ENCODE measurements at regions not wholly inside any gene's neighbourhood (a gene's known extent, or its start where the extent isn't known, plus 50 kb on each side); places are given as distances from the start of the nearest gene placed in this dataset.
A peak's percentile ranks its signal among the peaks of the same experiment; 100 is the strongest.

DNA sequence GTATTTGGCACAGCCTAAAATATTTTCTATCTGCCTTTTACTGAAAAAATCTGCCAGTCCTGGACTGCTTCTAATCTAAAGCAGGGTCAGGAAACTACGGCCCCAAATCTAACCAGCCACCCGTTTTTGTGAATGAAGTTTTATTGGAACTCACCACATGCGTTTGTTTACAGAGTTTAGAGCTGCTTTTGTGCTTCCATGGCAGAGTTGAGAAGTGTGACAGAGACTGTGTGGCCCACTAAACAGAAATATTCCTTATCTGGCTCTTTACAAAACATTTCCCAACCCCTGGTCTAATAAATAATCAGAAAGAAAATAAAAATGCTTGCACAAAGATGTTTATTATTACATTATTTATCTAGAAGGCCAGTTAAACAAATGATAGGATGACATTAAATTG is 110.2 kb downstream of the COPRS start:
- Histone ChIP-seq H3K9me3 (ENCODE audit: control insufficient read depth, low read length) (no peaks in the 10 kb centered on the region), H3K4me3 (ENCODE audit: extremely low read depth, insufficient read depth, low read length, poor library complexity, severe bottlenecking) (no peak overlapping the region), H3K4me1 (ENCODE audit: control insufficient read depth, insufficient read depth, low read length, poor library complexity, severe bottlenecking) (peaks cover 4% of the 10 kb centered on the region), H3K36me3 (ENCODE audit: control insufficient read depth, insufficient read depth, low read length) (no peaks in the 10 kb centered on the region), H3K27ac (ENCODE audit: low read depth, low read length, severe bottlenecking) (no peak overlapping the region)
- WGBS, 2 experiments (ENCODE audit: insufficient coverage in 2 of 2), result 87% methylated on average over 3 of the region's 3 CpGs; no CpG with 5 or more reads in 1 of the 2 experiments

DNA sequence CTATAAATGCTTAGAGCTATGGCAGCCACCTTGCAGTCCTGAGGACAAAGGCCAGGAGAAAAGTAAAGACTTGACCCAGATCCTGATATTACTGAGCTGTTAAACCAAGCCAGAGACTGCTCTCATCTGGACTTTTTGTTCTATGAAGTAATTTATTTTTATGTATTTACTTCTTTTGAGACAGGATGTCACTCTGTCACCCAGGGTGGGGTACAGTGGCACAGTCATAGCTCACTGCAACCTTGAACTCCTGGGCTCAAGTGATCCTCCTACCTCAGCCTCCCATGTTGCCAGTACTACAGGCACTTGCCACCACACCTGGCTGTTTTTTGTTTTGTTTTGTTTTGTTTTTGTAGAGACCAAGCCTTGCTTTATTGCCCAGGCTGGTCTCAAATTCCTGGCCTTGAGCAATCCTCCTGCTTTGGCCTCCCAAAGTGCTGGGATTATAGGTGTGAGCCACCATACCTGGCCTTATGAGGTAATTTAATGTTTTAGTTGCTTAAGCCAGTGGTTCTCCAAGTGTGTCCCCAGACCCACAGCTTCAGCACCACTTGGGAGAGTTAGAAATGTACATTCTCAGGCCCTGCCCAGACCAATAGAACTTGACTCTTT is 112.1 kb downstream of the COPRS start:
- no peak overlapping the region for H3K4me3 ChIP-seq (ENCODE audit: extremely low read depth, insufficient read depth, low read length, poor library complexity, severe bottlenecking)
- H3K9me3 ChIP-seq (ENCODE audit: control insufficient read depth, low read length), result no peaks in the 10 kb centered on the region
- H3K36me3 ChIP-seq (ENCODE audit: control insufficient read depth, insufficient read depth, low read length), result no peaks in the 10 kb centered on the region
- H3K4me1 ChIP-seq (ENCODE audit: control insufficient read depth, insufficient read depth, low read length, poor library complexity, severe bottlenecking), result peaks cover 6% of the 10 kb centered on the region
- H3K27ac ChIP-seq (ENCODE audit: low read depth, low read length, severe bottlenecking), result no peak overlapping the region

DNA sequence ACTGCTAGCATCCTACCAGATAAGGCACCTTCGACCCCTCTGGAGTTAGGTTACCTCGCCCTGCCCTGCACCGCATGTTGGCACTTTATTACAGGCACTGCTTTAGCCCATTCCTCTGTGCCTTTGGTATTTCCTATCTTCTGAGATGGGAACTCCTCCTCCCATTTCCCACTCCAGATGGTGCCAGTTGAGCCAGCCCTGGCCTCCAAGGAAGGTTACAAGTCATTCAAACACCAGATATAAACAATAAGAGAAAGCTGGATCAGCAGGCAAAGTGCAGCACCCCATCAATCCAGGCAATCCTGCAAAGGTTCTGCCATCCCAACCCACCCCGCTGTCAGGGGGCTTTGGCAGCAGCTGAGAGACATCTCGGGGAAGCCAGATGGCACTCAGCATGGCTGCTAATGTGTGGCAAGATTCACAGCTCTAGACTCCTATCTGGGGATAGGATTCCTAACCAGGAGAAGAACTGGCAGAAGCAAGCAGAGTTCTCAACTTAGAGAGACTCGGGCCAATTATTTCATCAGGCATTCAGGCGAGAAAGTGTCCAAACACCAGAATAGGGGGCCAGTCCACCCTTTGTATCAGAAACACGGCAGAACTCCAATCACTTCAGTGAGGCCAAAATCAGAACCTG is 113.0 kb downstream of the COPRS start:
- Histone ChIP-seq H3K9me3 (ENCODE audit: control insufficient read depth, low read length) (no peaks in the 10 kb centered on the region), H3K4me1 (ENCODE audit: control insufficient read depth, insufficient read depth, low read length, poor library complexity, severe bottlenecking) (peaks cover 15% of the 10 kb centered on the region), H3K4me3 (ENCODE audit: extremely low read depth, insufficient read depth, low read length, poor library complexity, severe bottlenecking) (no peak overlapping the region), H3K36me3 (ENCODE audit: control insufficient read depth, insufficient read depth, low read length) (no peaks in the 10 kb centered on the region), H3K27ac (ENCODE audit: low read depth, low read length, severe bottlenecking) (no peak overlapping the region)
- WGBS, 2 experiments (ENCODE audit: insufficient coverage in 2 of 2), result 93% methylated on average over 8 of the region's 8 CpGs

DNA sequence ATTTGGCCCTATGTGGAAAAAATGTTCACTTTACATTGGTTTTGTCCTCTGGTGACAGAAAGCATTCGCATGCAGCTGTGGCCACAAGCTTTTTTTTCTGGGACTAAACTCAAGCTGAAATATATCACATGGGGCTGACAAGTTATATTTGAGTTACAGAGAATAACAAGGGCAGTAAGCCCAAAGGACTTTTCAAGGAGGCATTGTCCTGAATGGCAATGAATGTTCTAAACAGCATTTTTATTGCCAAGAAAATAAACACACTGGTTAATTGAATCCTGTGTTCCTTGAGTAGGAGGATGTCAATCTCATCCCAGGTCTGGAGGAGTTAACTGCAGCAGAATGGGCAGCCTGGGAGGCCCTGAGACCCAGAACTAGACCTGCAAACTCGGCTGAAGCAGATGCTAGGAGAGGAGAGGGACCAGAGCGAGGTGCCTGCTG is 114.5 kb downstream of the COPRS start:
- WGBS, 2 experiments (ENCODE audit: insufficient coverage in 2 of 2), result 73 to 74% methylated on average over 1 to 3 of the region's 3 CpGs
- Histone ChIP-seq H3K27ac (ENCODE audit: low read depth, low read length, severe bottlenecking) (peak overlapping the region; percentile 3), H3K36me3 (ENCODE audit: control insufficient read depth, insufficient read depth, low read length) (no peaks in the 10 kb centered on the region), H3K9me3 (ENCODE audit: control insufficient read depth, low read length) (no peaks in the 10 kb centered on the region), H3K4me1 (ENCODE audit: control insufficient read depth, insufficient read depth, low read length, poor library complexity, severe bottlenecking) (peaks cover 26% of the 10 kb centered on the region), H3K4me3 (ENCODE audit: extremely low read depth, insufficient read depth, low read length, poor library complexity, severe bottlenecking) (no peak overlapping the region)

DNA sequence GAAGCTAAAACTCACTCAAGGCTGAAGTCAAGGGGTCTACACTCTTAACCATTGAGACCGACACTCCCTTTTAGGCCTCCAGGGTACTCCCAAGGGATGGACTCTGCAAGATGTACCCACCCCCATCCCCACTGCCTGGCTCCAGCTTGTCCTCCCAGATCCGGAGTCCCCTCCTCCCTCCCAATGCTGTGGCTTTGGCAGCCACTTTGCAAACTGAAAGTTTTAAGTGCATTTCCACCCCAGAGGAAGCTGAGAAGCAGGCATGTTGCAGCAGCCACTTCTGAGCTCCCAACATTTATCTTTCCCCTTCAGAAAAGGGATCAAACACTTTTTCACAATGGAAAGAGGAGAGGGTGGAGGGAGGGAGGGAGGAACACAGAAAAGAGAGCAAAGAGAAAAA is 115.2 kb downstream of the COPRS start:
- Histone ChIP-seq H3K4me1 (ENCODE audit: control insufficient read depth, insufficient read depth, low read length, poor library complexity, severe bottlenecking) (peaks cover 30% of the 10 kb centered on the region), H3K4me3 (ENCODE audit: extremely low read depth, insufficient read depth, low read length, poor library complexity, severe bottlenecking) (no peak overlapping the region)

DNA sequence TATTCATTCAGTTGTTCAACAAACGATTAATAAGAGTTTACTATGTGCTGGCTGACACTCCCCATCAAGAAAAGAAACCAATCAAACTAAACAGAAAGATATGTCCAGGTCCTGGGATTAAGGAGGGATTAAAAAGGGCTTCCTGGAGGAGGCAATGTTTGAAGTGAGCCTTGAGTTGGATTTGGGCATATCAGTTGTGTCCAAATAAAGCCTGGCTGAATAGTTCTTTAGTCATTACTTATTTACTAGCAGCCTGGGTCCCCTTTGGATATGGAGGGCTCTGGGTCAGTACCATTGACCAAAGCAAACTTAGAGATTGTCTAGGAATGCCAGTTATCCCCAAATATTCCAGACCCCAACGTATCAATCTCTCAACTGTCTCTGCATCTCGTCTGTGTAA is 117.7 kb downstream of the COPRS start:
- Histone ChIP-seq H3K4me3 (ENCODE audit: extremely low read depth, insufficient read depth, low read length, poor library complexity, severe bottlenecking) (no peak overlapping the region), H3K9me3 (ENCODE audit: control insufficient read depth, low read length) (no peaks in the 10 kb centered on the region), H3K27ac (ENCODE audit: low read depth, low read length, severe bottlenecking) (peak overlapping the region; percentile 80), H3K36me3 (ENCODE audit: control insufficient read depth, insufficient read depth, low read length) (no peaks in the 10 kb centered on the region), H3K4me1 (ENCODE audit: control insufficient read depth, insufficient read depth, low read length, poor library complexity, severe bottlenecking) (peaks cover 31% of the 10 kb centered on the region)
- whole genome bisulfite sequencing, 2 experiments (ENCODE audit: insufficient coverage in 2 of 2), result 100% methylated on average over 1 of the region's 3 CpGs; no CpG with 5 or more reads in 1 of the 2 experiments

More for the DNA sequence above, 115.2 kb downstream of the COPRS start:
- Histone ChIP-seq H3K9me3 (ENCODE audit: control insufficient read depth, low read length) (no peaks in the 10 kb centered on the region), H3K27ac (ENCODE audit: low read depth, low read length, severe bottlenecking) (no peak overlapping the region), H3K36me3 (ENCODE audit: control insufficient read depth, insufficient read depth, low read length) (no peaks in the 10 kb centered on the region)
- WGBS, 2 experiments (ENCODE audit: insufficient coverage in 2 of 2), result 50 to 86% methylated on average over 1 of the region's 2 CpGs

DNA sequence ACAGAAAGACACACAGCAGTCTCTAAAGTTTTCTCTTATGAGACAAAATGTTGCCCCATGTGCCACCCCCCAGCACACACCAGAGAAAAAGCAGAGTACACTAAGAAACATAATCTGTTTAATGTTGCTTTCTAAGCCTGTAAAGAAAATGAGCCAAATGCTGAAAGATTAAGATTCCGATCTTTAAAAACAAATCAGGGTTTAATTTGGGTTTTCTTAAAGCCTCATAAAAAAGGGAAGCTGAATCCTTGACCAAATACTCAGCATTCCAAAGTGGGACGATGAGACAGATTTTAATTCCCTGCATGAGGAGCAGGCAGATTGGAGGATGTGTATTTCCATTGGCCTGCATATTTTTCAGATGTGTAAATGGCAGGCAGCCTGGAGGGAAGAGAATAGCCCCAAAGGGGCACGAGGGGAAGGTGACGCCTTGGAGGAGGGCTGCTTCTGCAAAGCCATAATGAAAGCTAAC is 118.4 kb downstream of the COPRS start:
- no peak overlapping the region for H3K4me3 ChIP-seq (ENCODE audit: extremely low read depth, insufficient read depth, low read length, poor library complexity, severe bottlenecking)
- peaks cover 31% of the 10 kb centered on the region for H3K4me1 ChIP-seq (ENCODE audit: control insufficient read depth, insufficient read depth, low read length, poor library complexity, severe bottlenecking)
- H3K9me3 ChIP-seq (ENCODE audit: control insufficient read depth, low read length), result no peaks in the 10 kb centered on the region
- no peaks in the 10 kb centered on the region for H3K36me3 ChIP-seq (ENCODE audit: control insufficient read depth, insufficient read depth, low read length)
- H3K27ac ChIP-seq (ENCODE audit: low read depth, low read length, severe bottlenecking), result peak overlapping the region; percentile 80
- WGBS, 2 experiments (ENCODE audit: insufficient coverage in 2 of 2), result 61 to 69% methylated on average over 3 to 4 of the region's 4 CpGs

DNA sequence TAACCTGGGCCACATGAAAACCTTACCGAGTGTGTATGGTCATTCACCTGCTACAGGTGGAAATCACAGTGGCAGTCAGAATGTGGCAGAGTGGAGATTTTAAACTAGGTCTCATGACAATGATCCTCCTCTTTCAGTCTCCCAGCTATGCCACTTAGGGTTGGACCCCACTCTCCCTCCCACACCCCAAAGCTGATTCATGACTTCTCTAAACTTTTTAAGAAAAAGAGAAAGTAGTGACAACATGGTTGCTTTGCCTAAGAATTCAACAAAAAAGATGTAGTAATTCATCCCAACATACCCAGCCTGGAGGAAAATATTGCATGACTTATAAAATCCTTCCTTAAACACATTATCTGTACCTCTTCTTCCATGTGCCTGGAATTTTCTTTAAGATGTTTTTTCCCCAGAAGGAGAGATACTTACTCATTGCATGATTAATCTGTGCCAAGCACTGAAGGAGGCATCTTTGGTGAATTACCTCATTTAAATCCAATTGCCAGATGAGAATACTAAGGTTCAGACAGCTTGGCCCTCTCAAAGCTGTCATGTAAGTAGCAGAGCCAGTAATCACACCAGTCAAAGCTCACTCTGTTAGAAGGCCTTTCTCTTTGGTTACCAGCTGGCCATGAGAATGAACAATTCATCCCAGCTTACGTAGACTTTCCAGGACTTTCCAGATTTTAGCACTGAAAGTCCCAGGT is 119.9 kb downstream of the COPRS start:
- no peaks in the 10 kb centered on the region for H3K36me3 ChIP-seq (ENCODE audit: control insufficient read depth, insufficient read depth, low read length)
- H3K9me3 ChIP-seq (ENCODE audit: control insufficient read depth, low read length), result no peaks in the 10 kb centered on the region
- 100% methylated on average over 1 of the region's 2 CpGs for WGBS, 2 experiments (ENCODE audit: insufficient coverage in 2 of 2)
- H3K27ac ChIP-seq (ENCODE audit: low read depth, low read length, severe bottlenecking), result peak overlapping the region; percentile 57
- peaks cover 27% of the 10 kb centered on the region for H3K4me1 ChIP-seq (ENCODE audit: control insufficient read depth, insufficient read depth, low read length, poor library complexity, severe bottlenecking)
- no peak overlapping the region for H3K4me3 ChIP-seq (ENCODE audit: extremely low read depth, insufficient read depth, low read length, poor library complexity, severe bottlenecking)

DNA sequence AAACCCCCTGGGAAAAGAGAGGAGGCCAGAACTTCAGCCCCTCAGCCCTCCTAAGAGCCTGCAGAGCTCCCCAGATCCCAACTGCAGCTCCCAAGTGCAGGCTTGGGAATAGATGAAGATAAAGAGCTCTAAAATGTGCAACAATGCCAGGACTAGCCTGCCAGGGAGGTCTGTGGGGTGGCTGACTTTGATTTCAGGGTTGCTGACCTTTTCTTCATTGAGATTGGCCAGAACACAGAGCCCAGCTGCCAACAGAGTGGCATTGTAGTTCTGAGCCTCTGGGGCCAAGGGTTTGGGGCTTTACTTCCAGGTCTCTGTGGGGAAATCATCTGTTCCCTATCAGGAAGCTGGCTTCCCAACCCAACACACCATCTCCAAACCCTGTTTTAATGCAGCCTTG is 120.6 kb downstream of the COPRS start:
- peak overlapping the region; percentile 57 for H3K27ac ChIP-seq (ENCODE audit: low read depth, low read length, severe bottlenecking)

DNA sequence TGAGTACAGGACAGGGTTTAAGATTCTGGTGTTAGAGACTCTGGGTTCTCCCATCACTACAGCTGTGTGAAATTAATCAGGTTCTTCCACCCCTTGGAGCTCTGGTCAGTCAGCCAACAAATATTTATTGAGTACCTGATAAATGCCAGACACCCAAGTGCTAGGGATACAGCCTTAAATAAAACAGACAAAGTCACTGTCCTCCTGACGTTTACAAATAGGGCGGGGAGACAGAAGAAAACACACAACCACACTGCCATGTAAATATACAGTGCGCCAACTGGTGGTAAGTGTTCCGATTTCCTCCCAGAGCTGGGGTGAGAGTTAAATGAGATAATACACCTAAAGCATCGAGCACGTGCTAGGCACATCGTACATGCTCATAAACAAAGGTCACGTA is 121.0 kb downstream of the COPRS start:
- no peaks in the 10 kb centered on the region for H3K36me3 ChIP-seq (ENCODE audit: control insufficient read depth, insufficient read depth, low read length)
- peak overlapping the region; percentile 57 for H3K27ac ChIP-seq (ENCODE audit: low read depth, low read length, severe bottlenecking)
- H3K4me1 ChIP-seq (ENCODE audit: control insufficient read depth, insufficient read depth, low read length, poor library complexity, severe bottlenecking), result peaks cover 27% of the 10 kb centered on the region
- no peaks in the 10 kb centered on the region for H3K9me3 ChIP-seq (ENCODE audit: control insufficient read depth, low read length)
- H3K4me3 ChIP-seq (ENCODE audit: extremely low read depth, insufficient read depth, low read length, poor library complexity, severe bottlenecking), result no peak overlapping the region
- 89 to 100% methylated on average over 5 to 7 of the region's 8 CpGs for WGBS, 2 experiments (ENCODE audit: insufficient coverage in 2 of 2)

More for the DNA sequence above, 120.6 kb downstream of the COPRS start:
- H3K36me3 ChIP-seq (ENCODE audit: control insufficient read depth, insufficient read depth, low read length), result no peaks in the 10 kb centered on the region
- no peaks in the 10 kb centered on the region for H3K9me3 ChIP-seq (ENCODE audit: control insufficient read depth, low read length)
- peaks cover 27% of the 10 kb centered on the region for H3K4me1 ChIP-seq (ENCODE audit: control insufficient read depth, insufficient read depth, low read length, poor library complexity, severe bottlenecking)
- no peak overlapping the region for H3K4me3 ChIP-seq (ENCODE audit: extremely low read depth, insufficient read depth, low read length, poor library complexity, severe bottlenecking)

All from mesodermal cell (in vitro differentiated cells).